GM19455 (cell line): ENCODE measurements at regions not wholly inside any gene's neighbourhood (a gene's known extent, or its start where the extent isn't known, plus 50 kb on each side); places are given as distances from the start of the nearest gene placed in this dataset.

ENCODE experiments used
- ATAC-seq: cut with Tn5 transposase; IDR thresholded peaks from one replicate; pipeline ENCODE4 v1.9.1; 2021; ENCODE audit not compliant: unreplicated experiment

DNA sequence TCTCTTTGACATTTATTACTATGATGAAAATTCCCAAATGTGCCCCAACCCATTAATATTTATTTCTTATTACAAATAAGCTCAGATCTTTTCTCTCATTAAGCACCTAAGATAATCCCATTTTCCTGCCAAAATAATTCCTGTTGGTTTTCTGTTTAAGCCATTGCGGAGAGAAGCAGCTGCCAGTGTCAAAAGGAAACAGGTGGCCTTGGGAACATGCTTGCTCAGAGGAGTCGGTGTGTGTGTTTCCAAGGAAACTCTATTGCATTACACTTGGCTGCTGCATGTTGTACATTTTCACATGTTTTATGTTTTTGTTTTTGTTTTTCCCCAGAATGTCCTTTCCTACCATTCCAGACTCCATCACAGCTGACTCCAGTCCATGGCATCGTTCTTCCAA is 56.4 kb downstream of the CD24 start:
- no peak for ATAC-seq

DNA sequence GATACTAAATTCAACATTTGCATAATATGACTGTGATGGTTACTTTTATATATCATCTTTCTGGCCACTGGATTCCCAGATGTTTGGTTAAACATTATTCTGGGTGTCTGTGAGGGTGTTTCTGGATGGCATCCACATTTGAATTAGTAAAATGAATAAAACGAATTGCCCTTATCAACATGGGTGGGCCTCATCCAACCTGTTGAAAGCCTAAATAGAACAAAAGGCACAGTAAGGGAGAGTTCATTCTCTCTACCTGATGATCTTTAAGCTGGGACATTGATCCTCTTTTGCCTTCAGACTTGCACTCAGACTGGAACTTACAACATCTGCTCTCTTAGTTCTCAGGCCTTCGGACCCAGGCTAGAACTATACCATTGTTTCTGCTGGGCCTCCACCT is 57.6 kb downstream of the CD24 start:
- ATAC-seq: no peak

- ATAC-seq: no peak
Observed at GRCh38 chr6:106913676-106914280, 60.8 kb downstream of the CD24 start.

DNA sequence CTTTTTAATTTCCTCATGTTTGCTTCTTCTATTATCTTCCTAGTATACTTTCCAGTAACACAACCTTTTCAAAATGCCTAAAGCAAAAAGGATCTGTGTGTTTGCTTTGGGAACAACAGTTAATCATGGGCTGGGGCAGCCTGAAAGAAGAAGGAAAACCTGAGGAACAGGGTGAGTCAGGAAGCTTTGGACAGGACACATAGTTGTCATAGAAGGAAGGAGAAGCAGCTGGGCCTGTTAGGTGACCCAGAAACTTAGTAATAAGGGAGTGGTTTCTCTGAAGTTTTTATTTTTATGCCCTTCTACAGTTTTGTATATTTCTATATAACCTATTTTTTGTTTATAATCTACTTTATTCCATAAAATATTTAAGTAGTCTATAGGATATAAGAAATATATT is 61.4 kb downstream of the CD24 start:
- no peak for ATAC-seq

- ATAC-seq: no peak
Observed at GRCh38 chr6:106912091-106912490, 62.4 kb downstream of the CD24 start.

- ATAC-seq: no peak
Observed at GRCh38 chr6:106910999-106911949, 63.3 kb downstream of the CD24 start.

DNA sequence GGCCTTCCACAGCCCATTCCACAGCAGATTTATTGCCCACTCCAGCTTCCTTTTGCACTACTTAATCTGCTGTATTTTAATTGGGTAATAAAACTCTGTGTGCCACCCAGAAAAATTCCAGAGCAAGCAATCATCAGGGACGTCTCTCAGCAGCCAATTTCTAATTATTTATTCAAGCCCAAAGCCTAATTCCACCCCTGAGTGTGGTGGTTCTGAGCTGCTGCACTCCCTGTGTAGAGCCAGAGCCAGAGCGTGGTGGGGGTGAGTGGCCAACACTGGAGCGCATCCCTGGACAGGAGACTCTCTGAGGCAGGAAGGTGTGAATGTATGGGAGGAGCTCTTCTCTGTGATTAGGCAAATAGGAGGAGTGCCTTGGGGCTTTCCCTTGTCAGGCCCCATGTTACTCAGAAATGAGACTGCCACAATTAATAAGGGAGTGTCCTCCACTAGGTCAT is 66.1 kb downstream of the CD24 start:
- ATAC-seq: no peak

DNA sequence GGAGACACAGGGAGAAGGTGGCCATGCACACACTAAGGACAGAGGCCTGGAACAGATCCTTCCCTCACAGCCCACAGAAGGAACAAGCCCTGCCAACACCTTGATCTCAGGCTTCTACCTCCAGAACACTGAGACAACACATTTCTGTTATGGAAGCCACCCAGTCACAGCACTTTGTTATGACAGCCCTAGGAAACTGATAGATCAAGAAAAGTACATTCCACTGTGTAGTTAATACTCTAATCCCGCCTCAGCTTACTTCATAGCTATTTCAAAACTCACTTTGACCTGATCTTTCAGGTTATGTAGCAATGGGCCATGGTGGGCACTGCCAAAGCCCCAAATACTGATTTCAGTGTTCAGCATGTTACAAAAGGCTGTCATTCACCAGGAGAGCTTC is 66.8 kb downstream of the CD24 start:
- ATAC-seq: no peak

- ATAC-seq: no peak
Observed at GRCh38 chr6:106906232-106906631, 68.3 kb downstream of the CD24 start.

GRCh38 chr6:106903299-106903698 is 71.2 kb downstream of the CD24 start:
- no peak for ATAC-seq

DNA sequence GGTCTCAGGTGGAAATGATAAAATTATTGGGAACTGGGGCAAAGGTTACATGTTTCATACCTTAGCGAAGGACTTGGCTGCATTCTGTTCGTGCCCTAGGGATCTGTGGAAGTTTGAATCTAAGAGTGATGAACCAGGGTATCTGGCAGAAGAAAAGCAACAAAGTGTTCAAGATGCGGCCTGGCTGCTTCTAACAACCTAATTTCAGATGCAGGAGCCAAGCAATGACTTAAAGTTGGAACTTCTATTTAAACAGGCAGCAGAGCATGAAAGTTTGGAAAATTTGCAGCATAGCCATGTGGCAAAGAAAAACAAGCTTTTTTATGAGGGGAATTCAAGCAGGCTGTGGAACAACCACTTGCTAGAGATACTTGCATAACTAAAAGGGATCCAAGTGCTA is 73.5 kb downstream of the CD24 start:
- ATAC-seq: no peak

DNA sequence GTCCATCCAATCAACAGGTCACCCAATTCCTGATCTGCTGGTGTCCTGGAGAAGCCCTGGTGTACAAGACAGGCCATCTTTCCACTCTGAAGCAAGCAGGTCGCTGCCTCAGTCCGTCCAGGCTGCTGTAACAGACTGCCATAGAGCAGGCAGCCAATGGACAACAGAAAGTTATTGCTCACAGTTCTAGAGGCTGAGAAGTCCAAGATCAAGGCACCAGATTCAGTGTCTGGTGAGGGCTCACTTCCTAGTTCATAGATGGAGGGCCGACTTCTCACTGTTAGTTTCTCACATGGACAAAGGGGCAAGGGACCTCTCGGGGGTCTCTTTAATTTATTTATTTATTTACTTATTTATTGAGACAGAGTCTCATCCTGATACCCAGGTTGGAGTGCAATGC is 74.8 kb downstream of the CD24 start:
- no peak for ATAC-seq

DNA sequence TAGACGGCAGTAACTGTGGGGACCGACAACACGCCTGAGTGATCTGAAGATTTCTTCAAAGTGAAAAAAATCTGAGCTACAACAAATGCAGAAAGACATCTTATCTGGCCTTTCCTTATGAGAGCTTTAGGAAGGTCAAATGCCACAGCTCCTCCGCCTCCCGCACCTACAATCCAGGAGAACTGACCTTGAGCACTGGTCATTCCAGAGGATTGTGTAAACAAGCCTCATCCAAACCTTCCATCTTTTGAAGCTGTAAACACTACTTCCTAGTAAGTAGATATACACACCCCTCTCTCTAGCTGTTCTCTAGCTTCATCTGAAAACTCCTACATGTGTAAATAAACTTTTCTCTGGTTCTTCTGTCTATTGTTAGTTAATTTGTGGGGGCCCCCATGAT is 76.9 kb downstream of the CD24 start:
- no peak for ATAC-seq

- no peak for ATAC-seq
Observed at GRCh38 chr6:106895703-106896040, 78.9 kb downstream of the CD24 start.

GRCh38 chr6:106894978-106895702 is 79.4 kb downstream of the CD24 start:
- no peak for ATAC-seq

DNA sequence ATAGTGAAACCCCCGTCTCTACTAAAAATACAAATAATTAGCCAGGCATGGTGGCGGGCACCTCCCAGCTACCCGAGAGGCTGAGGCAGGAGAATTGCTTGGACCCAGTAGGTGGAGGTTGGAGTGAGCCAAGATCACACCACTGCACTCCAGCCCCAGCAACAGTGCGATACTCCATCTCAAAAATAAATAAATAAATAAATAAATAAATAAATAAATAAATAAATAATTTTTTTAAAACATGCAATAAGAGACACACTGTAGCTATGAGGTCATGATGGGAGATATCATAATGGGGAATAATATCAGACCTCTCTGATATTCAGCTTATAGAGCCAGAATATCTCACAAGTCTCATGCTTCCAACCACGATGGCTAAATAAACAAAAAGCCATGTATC is 82.3 kb downstream of the CD24 start:
- ATAC-seq: no peak

GRCh38 chr6:106890447-106890846 is 84.1 kb downstream of the CD24 start:
- ATAC-seq: no peak

- no peak for ATAC-seq
Observed at GRCh38 chr6:106889692-106890091, 84.8 kb downstream of the CD24 start.

DNA sequence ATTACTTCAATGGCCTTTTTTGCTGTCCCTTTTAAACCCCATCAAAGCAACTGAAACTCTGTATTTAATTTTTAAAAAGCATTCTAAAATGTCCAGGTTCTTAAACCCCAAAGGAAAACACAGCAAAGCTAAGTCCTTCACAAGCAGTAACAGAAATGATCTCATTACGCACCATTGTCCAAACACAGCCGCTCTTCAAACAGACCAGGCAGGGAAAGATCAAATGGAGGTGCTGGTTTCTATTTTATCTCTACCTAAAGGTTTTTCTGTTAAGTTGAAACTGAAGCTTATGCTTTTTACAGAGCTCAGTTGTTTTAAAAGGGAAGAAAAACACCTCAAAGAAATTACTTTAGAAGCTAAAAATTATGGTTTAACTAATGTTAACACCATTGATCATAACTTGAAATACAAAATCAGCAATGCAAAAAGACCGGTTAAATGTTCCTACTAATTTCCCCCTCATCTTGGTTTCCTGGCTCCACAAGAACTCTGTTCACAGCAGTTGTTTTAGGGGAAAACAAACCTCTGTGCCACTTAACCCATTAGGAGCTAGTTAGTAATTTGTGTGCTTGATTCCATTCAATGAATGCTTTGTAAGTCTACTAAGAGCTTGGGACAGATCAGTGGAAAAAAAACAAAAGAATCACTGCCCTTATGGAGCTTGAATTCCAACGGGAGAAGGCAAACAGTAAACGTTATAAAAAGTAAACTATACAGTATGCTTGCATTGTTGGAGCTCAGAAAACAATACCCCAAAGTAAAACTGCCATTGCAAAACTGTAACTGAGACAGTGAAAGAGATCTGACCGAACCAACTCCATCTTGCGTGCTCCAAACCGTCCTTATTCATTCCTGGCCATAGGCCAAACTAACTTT is 87.4 kb downstream of the CD24 start:
- ATAC-seq: no peak

- no peak for ATAC-seq
Observed at GRCh38 chr6:106886081-106886843, 88.3 kb downstream of the CD24 start.
